NT2/D1 (cell line): ENCODE measurements at regions not wholly inside any gene's neighbourhood (a gene's known extent, or its start where the extent isn't known, plus 50 kb on each side); places are given as distances from the start of the nearest gene placed in this dataset.

ENCODE experiments used
- YY1 ChIP-seq: IDR thresholded peaks from 2 replicates; pipeline ENCODE4 v1.6.1; 2011; ENCODE audit not compliant: insufficient read length, insufficient read depth
- ZNF274 ChIP-seq: IDR thresholded peaks from 2 replicates; pipeline ENCODE4 v1.6.1; 2011; ENCODE audit warnings: mild to moderate bottlenecking, low read depth, low read length

DNA sequence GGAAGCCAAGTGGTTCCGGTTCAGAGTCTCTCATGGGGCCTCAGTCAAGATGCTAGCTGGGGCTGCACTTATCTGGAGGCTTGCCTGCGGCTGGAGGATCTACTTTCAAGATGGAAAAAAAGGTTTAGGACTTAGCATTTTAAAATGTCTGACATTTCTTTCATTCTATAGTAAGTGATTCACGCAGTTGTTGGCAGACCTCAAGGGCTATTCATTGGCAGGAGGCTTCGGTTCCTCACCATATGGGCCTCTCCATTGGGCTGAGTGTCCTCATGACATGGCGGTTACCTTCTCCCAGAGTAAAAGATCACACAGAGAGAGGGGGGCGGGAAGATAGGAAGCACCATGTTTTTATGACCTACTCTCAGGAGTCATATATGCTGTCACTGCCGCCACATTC is 298.0 kb upstream of the PLET1 start:
- TF ChIP-seq YY1, result no peak
- no peak for TF ChIP-seq ZNF274
